Astrocyte (in vitro differentiated cells and primary cell): ENCODE measurements at regions not wholly inside any gene's neighbourhood (a gene's known extent, or its start where the extent isn't known, plus 50 kb on each side); places are given as distances from the start of the nearest gene placed in this dataset.
"Not testable (repeated sequence)": the region's sequence is repeated elsewhere in the genome, so short reads cannot be mapped to it uniquely, and the experiment has no call there.

Source experiments
- DNase-seq: peaks from one replicate; pipeline ENCODE4 v3.0.0-alpha.2; 2010; ENCODE audit warnings: low read depth
- FAIRE-seq: peaks from 2 replicates; lab custom pipeline; 2011; peaks lifted over from hg19 to GRCh38; lab: Jason Lieb, UNC
- H2AFZ ChIP-seq: 2 replicates; pipeline ENCODE4 v1.6.0; 2012; ENCODE audit warnings: low read depth, low read length, inconsistent platforms
- H3K27ac ChIP-seq: 2 replicates; pipeline ENCODE4 v1.5.1; 2011; ENCODE audit warnings: low read depth, low read length, inconsistent platforms
- H3K27me3 ChIP-seq: 2 replicates; pipeline ENCODE4 v1.6.0; 2011; ENCODE audit warnings: low read length, inconsistent platforms; ENCODE audit not compliant: insufficient read depth
- H3K36me3 ChIP-seq: 2 replicates; pipeline ENCODE4 v1.5.1; 2011; ENCODE audit warnings: low read length, inconsistent platforms; ENCODE audit not compliant: insufficient read depth
- H3K4me1 ChIP-seq: 2 replicates; pipeline ENCODE4 v1.5.1; 2011; ENCODE audit warnings: low read length, inconsistent platforms; ENCODE audit not compliant: insufficient read depth
- H3K4me2 ChIP-seq: 2 replicates; pipeline ENCODE4 v1.6.0; 2012; ENCODE audit warnings: low read length, inconsistent platforms
- H3K4me3 ChIP-seq: 2 replicates; pipeline ENCODE4 v1.5.1; 2011; ENCODE audit warnings: low read depth, mild to moderate bottlenecking, low read length, inconsistent platforms; ENCODE audit not compliant: insufficient read depth
- H3K79me2 ChIP-seq: 2 replicates; pipeline ENCODE4 v1.6.0; 2012; ENCODE audit warnings: mild to moderate bottlenecking, low read length, inconsistent platforms; ENCODE audit not compliant: insufficient read depth
- H3K9ac ChIP-seq: 2 replicates; pipeline ENCODE4 v1.6.0; 2012; ENCODE audit warnings: mild to moderate bottlenecking, low read length, inconsistent platforms
- H3K9me3 ChIP-seq: 2 replicates; pipeline ENCODE4 v1.5.1; 2012; ENCODE audit warnings: low read depth, mild to moderate bottlenecking, low read length, inconsistent platforms; ENCODE audit not compliant: insufficient read depth
- H4K20me1 ChIP-seq: 2 replicates; pipeline ENCODE4 v1.6.0; 2012; ENCODE audit warnings: low read length, inconsistent platforms; ENCODE audit not compliant: insufficient read depth
- H3K27ac Mint-ChIP-seq: one replicate; pipeline ENCODE4 v1.8.0; 2021; ENCODE audit warnings: mild to moderate bottlenecking, mixed read lengths; ENCODE audit not compliant: unreplicated experiment
- H3K27me3 Mint-ChIP-seq: one replicate; pipeline ENCODE4 v1.8.0; 2021; ENCODE audit warnings: low read depth, mixed read lengths; ENCODE audit not compliant: unreplicated experiment
- H3K36me3 Mint-ChIP-seq: one replicate; pipeline ENCODE4 v1.8.0; 2021; ENCODE audit warnings: low read depth, mixed read lengths; ENCODE audit not compliant: unreplicated experiment
- H3K4me1 Mint-ChIP-seq: one replicate; pipeline ENCODE4 v1.8.0; 2021; ENCODE audit warnings: low read depth, mixed read lengths; ENCODE audit not compliant: unreplicated experiment
- H3K4me3 Mint-ChIP-seq: one replicate; pipeline ENCODE4 v1.8.0; 2021; ENCODE audit warnings: mild to moderate bottlenecking, moderate library complexity, mixed read lengths; ENCODE audit not compliant: unreplicated experiment
- H3K9me3 Mint-ChIP-seq: one replicate; pipeline ENCODE4 v1.8.0; 2021; ENCODE audit warnings: mild to moderate bottlenecking, mixed read lengths; ENCODE audit not compliant: unreplicated experiment
- CTCF ChIP-seq: IDR thresholded peaks from 2 replicates; pipeline ENCODE4 v1.5.1; 2011; ENCODE audit warnings: low read depth, mild to moderate bottlenecking, inconsistent platforms, low read length, moderate library complexity; ENCODE audit not compliant: insufficient read depth
- EZH2 ChIP-seq: IDR thresholded peaks from 2 replicates; pipeline ENCODE4 v1.6.1; 2012; ENCODE audit warnings: mild to moderate bottlenecking, low read length, inconsistent platforms; ENCODE audit not compliant: insufficient read depth

- no peak for DNase-seq
- H3K27me3 Mint-ChIP-seq = peaks cover 16% of the 10 kb centered on the region
- no peak overlapping the region for H3K27ac ChIP-seq
Measured at GRCh38 chr12:115866909-115867525, 410.5 kb downstream of the MED13L start.

GRCh38 chr12:115866281-115866680 is 411.2 kb downstream of the MED13L start:
- not testable (repeated sequence) for H3K9me3 Mint-ChIP-seq, H3K36me3 Mint-ChIP-seq
- H3K27me3 Mint-ChIP-seq = peaks cover 20% of the 10 kb centered on the region

More at GRCh38 chr12:115866909-115867525, 410.5 kb downstream of the MED13L start:
- no peaks in the 10 kb centered on the region for H3K4me1 Mint-ChIP-seq
- no peak for FAIRE-seq
- no peaks in the 10 kb centered on the region for H3K79me2 ChIP-seq
- no peaks in the 10 kb centered on the region for H3K4me1 ChIP-seq
- no peak overlapping the region for H3K4me3 ChIP-seq
- H2AFZ ChIP-seq = no peak overlapping the region
- no peak for TF ChIP-seq CTCF
- no peak for TF ChIP-seq EZH2
- H3K9me3 Mint-ChIP-seq = no peaks in the 10 kb centered on the region
- H3K9me3 ChIP-seq = no peaks in the 10 kb centered on the region
- H3K36me3 ChIP-seq = no peaks in the 10 kb centered on the region
- H3K4me3 Mint-ChIP-seq = no peak overlapping the region
- no peaks in the 10 kb centered on the region for H3K36me3 Mint-ChIP-seq
- no peaks in the 10 kb centered on the region for H3K27me3 ChIP-seq
- no peak overlapping the region for H3K4me2 ChIP-seq
- H4K20me1 ChIP-seq = no peaks in the 10 kb centered on the region
- no peak overlapping the region for H3K27ac Mint-ChIP-seq
- H3K9ac ChIP-seq = no peak overlapping the region

GRCh38 chr12:115864396-115864795 is 413.1 kb downstream of the MED13L start:
- no peak overlapping the region for H3K4me3 Mint-ChIP-seq

More at GRCh38 chr12:115866281-115866680, 411.2 kb downstream of the MED13L start:
- H3K9ac ChIP-seq, H3K27ac Mint-ChIP-seq, H2AFZ ChIP-seq, H3K9me3 ChIP-seq, H3K79me2 ChIP-seq, H3K27me3 ChIP-seq, FAIRE-seq, H3K4me1 ChIP-seq, H3K36me3 ChIP-seq, H3K27ac ChIP-seq, DNase-seq, H3K4me3 Mint-ChIP-seq, H4K20me1 ChIP-seq, H3K4me1 Mint-ChIP-seq, H3K4me3 ChIP-seq, H3K4me2 ChIP-seq: not testable (repeated sequence)

More at GRCh38 chr12:115864396-115864795, 413.1 kb downstream of the MED13L start:
- Mint-ChIP-seq H3K9me3 (no peaks in the 10 kb centered on the region), H3K27ac (no peak overlapping the region), H3K4me1 (no peaks in the 10 kb centered on the region), H3K36me3 (no peaks in the 10 kb centered on the region), H3K27me3 (peaks cover 20% of the 10 kb centered on the region)
- Histone ChIP-seq H3K79me2 (no peaks in the 10 kb centered on the region), H2AFZ (no peak overlapping the region), H3K4me2 (no peak overlapping the region), H3K27me3 (no peaks in the 10 kb centered on the region), H3K9me3 (no peaks in the 10 kb centered on the region), H3K4me1 (no peaks in the 10 kb centered on the region), H3K36me3 (no peaks in the 10 kb centered on the region), H3K9ac (no peak overlapping the region), H3K27ac (no peak overlapping the region), H3K4me3 (no peak overlapping the region), H4K20me1 (no peaks in the 10 kb centered on the region)
- TF ChIP-seq CTCF = no peak
- TF ChIP-seq EZH2 = no peak
- FAIRE-seq (no peak), DNase-seq (no peak)
